Gastrocnemius medialis (tissue), 4 donors: ENCODE measurements at regions not wholly inside any gene's neighbourhood (a gene's known extent, or its start where the extent isn't known, plus 50 kb on each side); places are given as distances from the start of the nearest gene placed in this dataset.

Experiments used
- POLR2A ChIP-seq, 2 donors: fragments of 450-650 bp; IDR thresholded peaks; one replicate each; pipeline ENCODE4 v1.6.1; 2017; ENCODE audit warnings: antibody characterized with exemption in 2 of 2, mild to moderate bottlenecking in 2 of 2, moderate library complexity in 2 of 2
- TF ChIP-seq, protein P1 (sequence below), 5 experiments: fragments of 450-650 bp in 3 of 5; fragments of 200-600 bp in 2 of 5; sonication (generic) in 2 of 5; IDR thresholded peaks in 4 of 5; conservative IDR thresholded peaks in 1 of 5; 1 replicate in 4 of 5; 2 replicates in 1 of 5; pipeline ENCODE4 v1.5.1; 2016 to 2019; ENCODE audit warnings: antibody characterized with exemption in 5 of 5, mild to moderate bottlenecking in 3 of 5, moderate library complexity in 3 of 5

DNA sequence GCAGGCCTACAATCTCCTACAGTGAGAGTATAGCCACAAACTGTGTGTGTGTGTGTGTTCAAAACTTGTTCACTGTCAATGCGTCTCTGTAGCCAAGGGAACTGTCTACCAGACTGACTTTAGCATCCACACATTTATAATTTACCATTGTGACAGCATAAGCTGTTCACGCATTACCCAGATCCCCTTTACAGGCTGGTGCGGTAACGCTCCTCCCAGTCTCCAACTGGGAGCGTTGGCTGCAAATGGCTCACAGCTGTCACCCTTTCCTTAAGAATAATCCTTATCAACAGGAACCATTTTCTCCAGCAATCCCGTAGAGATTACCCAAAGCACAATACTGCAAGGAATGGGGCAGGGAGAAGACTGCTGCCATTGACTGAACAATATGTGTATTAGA is 199.5 kb downstream of the GPAM start:
- no peak for TF ChIP-seq POLR2A (IDR thresholded peaks at IDR 0.05)
- TF ChIP-seq, protein P1, sequence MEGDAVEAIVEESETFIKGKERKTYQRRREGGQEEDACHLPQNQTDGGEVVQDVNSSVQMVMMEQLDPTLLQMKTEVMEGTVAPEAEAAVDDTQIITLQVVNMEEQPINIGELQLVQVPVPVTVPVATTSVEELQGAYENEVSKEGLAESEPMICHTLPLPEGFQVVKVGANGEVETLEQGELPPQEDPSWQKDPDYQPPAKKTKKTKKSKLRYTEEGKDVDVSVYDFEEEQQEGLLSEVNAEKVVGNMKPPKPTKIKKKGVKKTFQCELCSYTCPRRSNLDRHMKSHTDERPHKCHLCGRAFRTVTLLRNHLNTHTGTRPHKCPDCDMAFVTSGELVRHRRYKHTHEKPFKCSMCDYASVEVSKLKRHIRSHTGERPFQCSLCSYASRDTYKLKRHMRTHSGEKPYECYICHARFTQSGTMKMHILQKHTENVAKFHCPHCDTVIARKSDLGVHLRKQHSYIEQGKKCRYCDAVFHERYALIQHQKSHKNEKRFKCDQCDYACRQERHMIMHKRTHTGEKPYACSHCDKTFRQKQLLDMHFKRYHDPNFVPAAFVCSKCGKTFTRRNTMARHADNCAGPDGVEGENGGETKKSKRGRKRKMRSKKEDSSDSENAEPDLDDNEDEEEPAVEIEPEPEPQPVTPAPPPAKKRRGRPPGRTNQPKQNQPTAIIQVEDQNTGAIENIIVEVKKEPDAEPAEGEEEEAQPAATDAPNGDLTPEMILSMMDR (IDR thresholded peaks at IDR 0.05 in 4 of 5, conservative IDR thresholded peaks at IDR 0.05 in 1 of 5) = no peak
